ENCODE measurements at regions not wholly inside any gene's neighbourhood (a gene's known extent, or its start where the extent isn't known, plus 50 kb on each side); places are given as distances from the start of the nearest gene placed in this dataset.
"Not testable (repeated sequence)": the region's sequence is repeated elsewhere in the genome, so short reads cannot be mapped to it uniquely, and the experiment has no call there.

DNA sequence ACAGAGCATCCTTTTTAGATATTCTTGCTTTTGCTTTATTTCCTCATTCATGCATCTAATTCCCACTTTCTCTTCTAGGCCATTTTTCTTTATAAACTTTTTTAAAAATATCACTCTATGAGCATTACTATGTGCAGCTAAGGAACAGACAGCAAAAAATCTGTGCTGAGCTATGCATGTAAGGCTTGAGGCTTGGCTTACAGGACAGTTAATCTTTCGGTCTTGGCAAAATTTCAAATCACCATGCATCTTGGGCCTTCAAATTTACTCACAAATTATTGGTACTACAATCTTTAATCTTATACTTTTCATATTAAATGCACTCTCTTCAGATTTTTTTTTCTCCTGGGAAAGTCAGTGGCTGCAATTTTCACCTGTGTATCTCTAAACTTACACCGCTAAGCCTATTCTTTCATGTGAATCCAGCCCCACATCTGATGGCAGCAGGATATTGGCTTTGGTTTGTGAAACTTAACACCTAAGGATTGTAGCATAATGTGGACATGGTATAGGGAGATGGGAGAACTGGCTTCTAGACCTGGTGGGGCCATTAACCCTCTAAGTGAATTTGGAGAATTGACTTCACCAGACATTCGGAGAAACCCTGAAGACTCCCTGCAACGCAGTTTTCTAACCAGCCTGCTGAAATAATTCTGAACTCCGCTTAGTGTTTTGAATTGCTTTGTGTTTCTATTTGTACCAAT is 278.3 kb downstream of the SPRY1 start:
- no peak for DNase-seq (ENCODE audit: low spot score)

DNA sequence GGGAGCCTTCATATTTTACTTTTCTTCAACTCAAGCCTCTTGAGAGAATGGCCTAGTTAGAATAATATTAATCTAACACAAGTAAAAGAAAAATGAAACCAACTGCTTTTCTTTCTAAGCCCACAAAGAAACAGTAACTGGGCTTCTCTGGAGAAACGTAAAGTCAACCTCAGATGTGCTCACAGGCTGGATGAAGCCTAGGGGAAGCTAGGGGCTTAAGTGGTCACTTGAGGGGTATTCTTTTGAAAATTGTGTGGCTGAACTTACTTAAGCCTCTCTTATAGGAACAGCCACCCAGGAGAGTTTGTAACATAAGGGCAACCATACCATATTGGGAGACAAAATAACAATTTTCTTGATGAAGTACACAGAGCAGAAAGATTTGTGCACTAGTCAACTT is 279.0 kb downstream of the SPRY1 start:
- no peak for DNase-seq (ENCODE audit: low spot score)

DNA sequence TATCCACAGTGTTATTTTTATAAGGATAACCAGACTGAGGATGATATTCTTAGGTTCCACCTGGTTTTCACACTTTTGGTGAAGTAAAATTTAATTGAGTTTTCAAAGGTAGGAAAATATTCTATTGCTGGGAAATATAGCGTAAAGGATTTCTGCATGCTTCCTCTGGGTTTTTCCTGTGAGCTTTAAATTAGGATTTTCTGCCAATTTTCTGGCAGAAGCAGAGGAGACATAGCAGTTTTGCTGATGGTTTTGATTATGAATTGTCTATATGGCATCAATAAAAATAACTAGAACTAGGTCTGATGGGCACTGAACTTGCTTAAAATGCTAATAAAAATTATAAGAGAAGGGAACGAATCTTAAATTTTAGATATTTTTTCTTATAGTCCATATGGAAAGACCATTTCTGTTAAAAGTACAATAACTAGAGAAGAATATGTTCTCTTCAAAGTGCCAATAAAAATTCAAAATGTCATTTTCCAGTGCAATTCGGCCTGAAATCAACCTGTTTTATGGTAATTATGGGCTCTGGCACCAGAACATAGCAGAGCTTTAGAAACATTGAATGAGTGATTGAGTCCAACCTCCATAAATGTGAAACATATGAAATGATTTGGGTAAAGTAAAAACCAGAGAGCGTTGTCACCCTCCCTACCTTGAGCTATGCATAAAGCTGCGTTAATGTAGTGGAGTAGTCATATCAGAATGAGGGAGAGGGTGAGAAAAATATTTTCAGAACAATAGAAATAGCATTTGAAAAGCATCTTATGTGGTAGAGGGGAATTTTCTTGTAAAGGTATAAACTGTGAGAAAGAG is 279.7 kb downstream of the SPRY1 start:
- no peak for DNase-seq (ENCODE audit: low spot score)

DNA sequence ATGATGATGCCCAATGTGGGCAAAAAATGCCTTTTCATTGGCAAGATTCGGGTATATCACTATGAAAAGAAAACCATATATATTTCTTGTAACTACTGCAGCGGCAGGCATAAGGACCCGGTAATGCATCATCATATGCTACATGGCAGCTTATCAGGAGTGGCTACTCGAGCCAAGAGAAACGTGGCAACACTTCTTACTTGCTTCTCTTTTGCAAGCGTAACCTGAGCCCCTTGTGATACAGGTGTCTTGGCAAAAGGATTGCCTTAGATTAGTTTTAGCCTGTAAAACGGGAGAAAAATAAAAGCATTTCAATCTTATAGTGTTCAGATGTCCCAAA is 280.3 kb downstream of the SPRY1 start:
- no peak for DNase-seq (ENCODE audit: low spot score)

DNA sequence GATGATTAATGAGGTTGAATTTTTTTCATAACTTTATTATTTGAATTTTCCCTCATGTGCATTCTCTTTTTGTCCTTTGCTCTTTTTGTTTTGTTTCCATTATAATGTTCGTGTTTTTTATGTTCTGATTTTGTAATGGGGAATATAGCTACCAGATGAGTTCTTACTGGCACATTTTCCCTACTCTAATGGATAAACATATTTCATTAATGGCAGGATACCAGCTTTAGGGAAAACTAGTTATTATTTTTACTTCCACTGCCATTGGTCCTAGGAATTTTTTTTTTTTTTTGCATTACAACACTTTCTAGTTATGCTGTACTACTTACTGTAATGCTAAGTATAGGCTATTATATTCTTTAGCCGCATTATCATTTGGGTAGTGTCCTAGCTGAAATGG is 286.3 kb downstream of the SPRY1 start:
- no peak for DNase-seq (ENCODE audit: low spot score)

DNA sequence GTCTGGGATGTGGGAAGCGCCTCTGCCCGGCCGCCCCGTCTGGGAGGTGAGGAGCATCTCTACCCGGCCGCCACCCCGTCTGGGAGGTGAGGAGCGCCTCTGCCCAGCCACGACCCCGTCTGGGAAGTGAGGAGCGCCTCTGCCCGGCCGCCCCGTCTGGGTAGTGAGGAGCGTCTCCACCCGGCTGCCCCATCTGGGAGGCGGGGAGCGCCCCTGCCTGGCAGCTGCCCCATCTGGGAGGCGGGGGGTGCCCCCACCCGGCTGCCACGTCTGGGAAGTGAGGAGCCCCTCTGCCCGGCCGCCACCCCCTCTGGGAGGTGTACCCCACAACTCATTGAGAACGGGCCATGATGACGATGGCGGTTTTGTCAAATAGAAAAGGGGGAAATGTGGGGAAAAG is 288.3 kb downstream of the SPRY1 start:
- not testable (repeated sequence) for DNase-seq (ENCODE audit: low spot score)

DNA sequence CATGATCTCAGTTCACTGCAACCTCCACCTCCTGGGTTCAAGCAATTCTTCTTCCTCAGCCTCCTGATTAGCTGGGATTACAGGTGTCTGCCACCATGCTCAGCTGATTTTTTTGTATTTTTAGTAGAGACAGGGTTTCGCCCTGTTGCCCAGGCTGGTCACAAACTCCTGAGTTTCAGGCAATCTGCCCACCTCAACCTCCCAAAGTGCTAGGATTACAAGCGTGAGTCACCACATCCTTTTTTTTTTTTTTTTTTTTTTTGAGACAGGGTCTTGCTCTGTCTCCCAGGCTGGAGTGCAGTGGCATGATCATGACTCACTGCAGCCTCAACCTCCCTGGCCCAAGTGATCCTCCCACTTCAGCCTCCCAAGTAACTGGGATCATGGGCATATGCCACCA is 298.9 kb downstream of the SPRY1 start:
- DNase-seq (ENCODE audit: low spot score): not testable (repeated sequence)

DNA sequence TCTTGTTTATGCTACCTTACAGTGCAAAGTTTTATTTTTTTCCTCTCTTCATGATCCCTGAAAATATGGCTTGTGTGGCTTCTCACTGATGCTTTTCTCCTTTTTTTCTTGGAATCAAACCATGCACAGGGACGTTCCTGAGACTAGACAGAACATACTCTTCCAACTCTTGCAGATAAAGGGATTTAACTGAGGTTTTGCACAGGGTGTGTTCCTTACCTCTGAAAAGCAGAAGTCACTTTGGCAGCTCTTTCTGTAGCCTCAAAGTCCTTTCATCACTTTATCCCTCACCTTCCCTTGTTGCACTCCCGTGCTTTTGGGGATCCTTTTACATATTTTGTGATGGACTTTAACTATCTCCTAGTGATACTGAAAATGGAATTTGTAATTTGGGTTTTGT is 300.1 kb downstream of the SPRY1 start:
- no peak for DNase-seq (ENCODE audit: low spot score)

DNA sequence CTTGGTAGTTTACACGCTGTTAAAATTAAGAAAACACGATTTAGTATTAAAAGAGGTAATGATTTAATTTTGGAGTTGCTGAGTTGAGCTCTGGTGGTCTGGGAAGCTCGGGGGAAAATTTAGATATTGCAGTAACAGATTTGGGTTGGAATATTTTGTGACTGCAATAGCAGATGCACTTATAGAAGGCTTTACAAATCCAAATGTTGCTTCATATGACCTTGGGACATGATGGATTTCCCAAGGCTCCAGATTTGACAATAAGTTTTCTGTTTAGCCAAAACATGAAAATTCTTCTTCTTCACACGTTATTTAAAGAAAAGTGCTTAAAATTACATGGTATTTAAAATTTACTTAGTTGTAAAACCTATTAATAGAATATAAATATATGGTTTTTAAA is 302.0 kb downstream of the SPRY1 start:
- DNase-seq (ENCODE audit: low spot score): no peak

DNA sequence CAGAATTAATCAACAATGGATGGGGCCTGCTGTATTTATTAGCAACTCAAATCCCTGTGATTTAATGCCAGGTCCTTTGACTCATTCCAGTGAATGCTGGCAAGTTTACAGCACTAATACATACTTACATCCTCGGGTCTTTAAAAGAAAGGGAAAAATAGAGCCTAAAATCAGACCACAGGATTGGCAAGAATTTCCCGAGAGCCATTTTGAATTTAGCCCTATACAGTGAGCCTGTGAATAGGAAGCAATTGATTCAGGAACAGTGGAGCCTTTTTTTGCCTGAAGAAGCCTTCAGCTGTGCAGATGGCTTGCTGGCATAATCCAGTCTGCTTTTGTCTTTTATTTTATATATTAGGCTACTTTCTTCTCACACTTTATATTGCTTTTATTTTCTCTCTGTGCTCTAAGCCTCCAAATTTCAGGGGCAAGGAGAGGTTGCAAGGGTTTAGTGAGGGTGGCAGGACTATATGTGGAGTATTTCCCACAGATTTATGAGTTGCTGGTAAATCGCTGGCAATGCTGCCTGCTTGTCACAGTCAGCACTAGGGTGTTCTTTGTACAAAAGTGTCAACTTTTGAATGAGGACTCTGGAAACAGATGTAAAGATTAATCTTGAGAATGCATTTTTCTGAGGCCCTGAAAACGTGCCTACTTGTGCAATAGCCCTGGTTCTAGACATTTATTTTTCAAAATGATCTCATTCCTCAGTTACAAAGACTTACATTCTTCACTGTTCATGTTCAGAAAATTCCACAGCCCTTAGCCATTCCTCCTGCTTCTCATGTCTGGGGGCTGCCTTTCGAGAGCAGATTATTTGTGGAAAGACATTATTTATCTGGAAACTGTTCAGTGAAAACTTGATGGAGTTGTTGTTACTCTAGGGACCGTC is 303.5 kb downstream of the SPRY1 start:
- DNase-seq (ENCODE audit: low spot score): peak; percentile 76

DNA sequence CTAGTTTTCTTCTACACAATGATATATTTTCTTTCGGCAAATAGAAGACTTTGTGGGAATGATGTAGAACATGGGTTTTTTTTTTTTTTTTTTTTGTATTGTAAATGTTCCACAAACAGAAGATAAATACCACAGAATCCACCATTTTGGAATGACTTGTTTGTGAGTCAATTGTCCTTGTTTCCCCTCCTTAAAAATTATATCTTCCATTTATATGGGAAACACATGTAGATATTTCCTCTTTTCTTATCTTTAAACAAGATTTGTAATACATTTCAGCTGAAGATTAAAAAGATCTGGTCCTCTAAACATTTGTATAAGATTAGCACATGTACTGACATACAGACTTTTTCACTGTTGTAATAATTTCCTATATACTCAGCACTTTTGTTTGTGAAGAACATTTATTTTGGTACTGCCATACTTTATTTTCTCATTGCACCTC is 304.6 kb downstream of the SPRY1 start:
- DNase-seq (ENCODE audit: low spot score): no peak

DNA sequence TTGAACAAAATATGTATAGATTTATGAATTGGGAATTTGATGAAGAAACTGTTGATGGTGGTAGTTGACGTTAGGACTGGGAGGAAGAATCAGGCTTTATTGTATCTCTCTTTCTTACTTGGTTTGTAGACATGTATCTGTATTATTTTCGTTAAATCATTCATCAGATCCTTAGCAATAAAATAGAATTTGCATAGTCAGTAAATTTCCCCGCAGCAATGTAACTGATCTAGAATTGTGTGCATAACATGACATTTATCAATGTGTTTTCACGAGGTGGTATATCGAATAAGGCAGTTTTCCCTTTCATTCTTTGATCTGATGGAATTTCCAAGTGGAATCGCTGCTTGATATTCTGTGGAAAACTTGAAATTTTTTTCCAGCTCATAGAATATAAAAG is 308.8 kb downstream of the SPRY1 start:
- DNase-seq (ENCODE audit: low spot score): no peak

DNA sequence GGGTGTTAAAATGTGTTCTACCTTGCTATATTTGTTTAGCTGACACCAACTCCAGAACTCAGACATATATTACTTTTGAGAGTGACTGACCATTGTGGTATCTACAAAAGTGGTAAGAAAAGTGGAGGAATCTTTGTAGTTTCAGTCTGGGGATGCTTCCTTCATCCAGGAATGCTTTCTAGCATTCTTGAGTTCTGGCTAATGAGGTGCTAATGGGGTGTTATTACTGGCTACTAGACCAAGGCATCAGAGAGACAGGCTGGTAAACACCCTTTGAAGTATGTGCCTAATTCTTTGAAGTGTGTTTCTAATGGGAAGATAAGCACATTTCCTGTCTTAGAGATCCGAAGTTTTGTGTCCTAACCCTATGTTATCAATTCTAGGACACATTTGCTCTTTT is 310.4 kb downstream of the SPRY1 start:
- peak; percentile 28 for DNase-seq (ENCODE audit: low spot score)

DNA sequence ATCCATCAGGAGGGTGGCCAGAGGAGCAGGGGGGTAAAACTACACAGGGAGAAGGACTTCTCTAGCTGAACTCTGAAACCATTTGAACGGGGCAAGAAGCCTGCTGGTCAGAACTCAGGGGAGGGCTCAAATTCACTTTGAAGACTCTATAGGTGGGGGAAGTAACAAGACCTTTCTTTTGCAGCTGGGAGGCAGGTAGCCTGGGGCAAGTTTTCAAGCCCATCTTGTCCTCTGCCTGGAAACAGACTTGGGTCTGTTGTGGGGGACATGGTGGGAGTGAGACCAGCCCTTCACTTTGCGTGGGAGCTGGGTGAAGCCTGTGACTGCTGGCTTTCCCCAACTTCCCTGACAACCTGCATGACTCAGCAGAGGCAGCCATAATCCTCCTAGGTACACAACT is 312.3 kb downstream of the SPRY1 start:
- DNase-seq (ENCODE audit: low spot score): no peak

DNA sequence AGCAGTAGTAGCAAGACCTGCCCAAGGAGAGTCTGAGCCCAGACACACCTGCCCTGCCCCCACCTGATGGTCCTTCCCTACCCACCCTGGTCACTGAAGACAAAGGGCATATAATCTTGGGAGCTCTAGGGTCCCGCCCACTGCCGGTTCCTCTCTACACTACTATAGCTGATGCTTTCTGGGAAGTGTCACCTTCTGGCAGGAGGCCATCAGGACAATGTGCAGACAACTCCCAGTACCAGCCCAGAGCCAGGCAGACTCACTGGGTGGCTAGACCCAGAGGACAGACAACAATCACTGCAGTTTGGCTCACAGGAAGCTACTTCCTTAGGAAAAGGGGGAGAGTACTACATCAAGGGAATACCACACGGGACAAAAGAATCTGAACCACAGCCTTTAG is 312.7 kb downstream of the SPRY1 start:
- no peak for DNase-seq (ENCODE audit: low spot score)

DNA sequence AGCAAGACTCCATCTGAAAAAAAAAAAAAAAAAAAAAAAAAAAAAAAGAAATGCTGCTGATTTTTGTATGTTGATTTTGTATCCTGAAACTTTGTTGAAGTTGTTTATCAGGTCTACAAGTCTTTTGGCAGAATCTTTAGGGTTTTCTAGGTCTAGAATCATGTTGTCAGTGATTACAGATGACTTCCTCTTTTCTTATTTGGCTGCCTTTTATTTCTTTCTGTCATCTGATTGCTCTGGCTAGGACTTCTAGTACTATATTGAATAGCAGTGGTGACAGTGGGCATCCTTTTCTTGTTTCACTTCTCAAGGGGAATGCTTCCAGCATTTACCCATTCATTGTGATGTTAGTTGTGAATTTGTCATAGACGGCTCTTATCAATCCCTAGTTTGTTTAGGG is 334.4 kb downstream of the SPRY1 start:
- DNase-seq (ENCODE audit: low spot score): no peak

DNA sequence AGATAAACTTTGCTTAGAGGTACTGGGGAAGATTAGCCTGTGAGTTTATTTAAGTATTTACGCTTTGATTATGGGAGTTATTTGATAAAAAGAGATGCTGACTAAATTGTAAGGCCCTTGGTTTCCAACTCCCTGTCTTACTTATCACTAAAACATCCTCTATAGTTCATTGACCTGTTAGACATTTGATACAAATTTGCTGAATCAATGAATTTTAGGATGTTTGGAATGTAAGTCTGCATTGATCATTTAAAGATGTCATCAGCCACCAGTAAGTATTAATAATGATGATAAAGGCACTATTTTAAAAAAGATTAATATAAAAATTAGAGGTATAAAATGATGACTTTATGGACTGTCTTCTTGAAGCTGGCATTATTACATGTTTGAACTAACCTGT is 340.6 kb downstream of the SPRY1 start:
- DNase-seq (ENCODE audit: low spot score): no peak

DNA sequence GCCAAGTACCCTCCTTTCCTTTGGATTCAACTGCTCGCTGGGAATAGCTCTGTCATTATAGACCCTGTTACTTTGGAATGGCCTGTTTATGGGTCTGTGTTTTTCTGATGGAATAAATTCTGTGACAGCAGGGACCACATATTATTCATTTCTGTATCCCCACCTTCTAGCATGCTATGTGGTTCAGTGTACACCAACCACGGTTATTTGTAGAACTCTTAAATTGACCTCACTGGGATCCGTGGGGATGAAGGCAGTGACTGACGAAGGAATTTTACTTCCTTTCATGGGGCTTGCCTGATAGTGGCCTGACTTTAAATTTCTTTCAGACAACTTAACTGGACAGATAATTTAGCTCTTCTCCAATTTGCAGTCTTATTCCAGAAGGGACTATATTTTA is 343.2 kb downstream of the SPRY1 start:
- DNase-seq (ENCODE audit: low spot score): no peak

DNA sequence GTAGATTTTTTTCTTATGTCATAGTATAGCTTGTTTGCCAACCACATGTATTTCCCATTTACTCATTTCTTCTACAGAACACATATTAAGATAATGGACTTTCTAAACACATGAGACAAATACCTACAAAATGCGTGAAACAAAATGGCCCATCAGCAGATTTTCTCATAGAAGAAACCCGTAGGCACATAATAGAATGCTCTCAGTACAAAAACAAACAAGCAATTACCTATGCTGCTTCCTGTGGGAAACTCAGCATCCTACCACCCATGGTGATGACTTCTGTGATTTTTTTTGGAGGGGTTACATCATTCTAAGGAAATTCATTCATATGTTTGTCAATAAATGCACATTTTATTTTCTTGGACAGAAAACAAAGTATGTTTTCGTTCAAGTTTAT is 343.6 kb downstream of the SPRY1 start:
- no peak for DNase-seq (ENCODE audit: low spot score)

DNA sequence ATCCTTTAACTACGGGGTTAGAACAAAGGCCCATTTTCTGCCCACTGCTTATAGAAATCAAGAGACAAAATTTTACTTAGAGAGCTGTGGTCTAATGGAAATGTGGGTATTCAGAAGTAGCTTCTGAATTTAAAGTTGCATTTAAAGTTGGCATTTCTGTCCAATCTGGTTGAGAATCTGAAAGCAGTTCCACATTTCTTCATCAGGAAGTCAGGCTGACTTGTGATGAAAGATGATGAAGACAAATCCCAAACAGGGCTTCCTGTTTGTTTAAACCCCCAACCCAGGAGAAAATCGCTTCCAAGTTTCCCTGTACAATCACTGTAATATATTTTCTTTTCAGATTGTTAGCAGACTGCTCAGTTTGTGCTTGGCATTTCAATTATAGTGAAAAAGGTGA is 345.3 kb downstream of the SPRY1 start:
- DNase-seq (ENCODE audit: low spot score): no peak

DNA sequence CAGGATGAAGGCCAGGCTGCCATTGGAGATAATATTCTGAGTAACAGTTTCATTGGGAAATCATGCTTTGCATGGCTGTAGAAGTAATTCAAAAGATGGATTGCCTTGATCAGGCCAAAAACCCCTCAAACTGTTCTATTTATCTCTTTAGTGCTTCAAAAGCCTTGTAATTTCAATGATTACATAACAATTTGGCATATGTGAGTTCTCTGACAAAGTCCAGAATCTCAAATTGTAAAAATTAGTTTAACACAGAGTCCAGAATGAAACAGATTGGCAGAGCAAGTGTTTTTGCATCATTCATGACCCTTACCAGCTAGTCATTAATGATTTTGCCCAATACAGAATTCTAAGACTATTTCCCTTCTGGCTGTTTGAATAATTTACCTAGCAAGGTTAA is 347.3 kb downstream of the SPRY1 start:
- DNase-seq (ENCODE audit: low spot score): no peak

DNA sequence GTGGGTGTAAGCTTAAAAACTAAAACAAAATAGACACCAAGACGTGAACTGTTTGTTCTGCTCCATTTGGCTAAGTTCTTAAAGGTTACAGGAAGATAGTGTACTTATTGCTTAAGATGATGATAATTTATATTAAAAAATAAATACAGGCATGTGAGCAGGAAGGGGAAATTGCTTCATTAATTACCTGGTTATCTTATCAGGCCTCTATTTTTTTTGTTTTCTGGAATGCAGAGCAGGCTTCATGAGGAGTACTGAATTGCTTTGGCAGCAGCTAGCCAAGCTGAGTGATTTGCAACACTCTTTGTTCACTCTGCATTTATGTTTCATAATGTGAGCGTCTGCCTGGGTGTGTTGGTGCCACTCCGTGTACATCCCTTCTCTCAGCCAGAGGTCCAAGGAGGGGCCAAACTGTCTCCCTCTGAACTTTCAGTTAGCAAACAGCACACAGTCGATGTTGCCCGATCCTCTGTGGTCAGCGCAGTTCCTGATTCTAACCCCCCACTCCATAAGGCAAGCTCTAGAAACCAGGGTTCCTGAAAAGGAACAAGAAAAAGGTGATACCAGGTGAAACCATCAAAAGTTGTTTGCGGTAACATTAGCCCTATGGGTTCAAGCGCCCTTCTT is 348.2 kb downstream of the SPRY1 start:
- no peak for DNase-seq (ENCODE audit: low spot score)

Measured in AG08396 (cell line).